ENCODE measurements at regions not wholly inside any gene's neighbourhood (a gene's known extent, or its start where the extent isn't known, plus 50 kb on each side); places are given as distances from the start of the nearest gene placed in this dataset.

DNA sequence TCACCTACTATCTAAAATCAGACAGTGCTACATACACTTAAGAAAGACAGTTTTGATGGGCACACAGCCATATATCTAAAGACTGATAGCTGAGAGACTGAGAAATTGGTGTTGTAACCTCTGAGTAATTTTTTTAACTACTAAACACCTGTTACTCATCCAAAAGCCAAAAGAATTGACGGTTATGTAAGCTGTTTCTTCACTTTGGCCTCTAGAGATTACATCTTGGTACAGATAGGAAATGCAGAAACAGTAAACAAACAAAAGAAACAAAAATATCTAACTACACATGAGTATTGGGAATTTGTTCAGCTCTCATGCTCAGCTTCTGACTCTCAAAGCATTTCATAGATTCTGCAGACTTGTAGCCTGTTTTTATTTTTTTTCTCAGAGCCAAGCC is 152.1 kb upstream of the GAS1 start:
- H3K36me3 ChIP-seq: no peaks in the 10 kb centered on the region
- no peaks in the 10 kb centered on the region for H3K9me3 ChIP-seq
- 52 to 58% methylated on average over 1 of the region's 1 CpG for WGBS, 2 donors
- no peak for DNase-seq
- H3K4me3 ChIP-seq: no peak overlapping the region
- H3K27me3 ChIP-seq: no peaks in the 10 kb centered on the region
- TF ChIP-seq, protein P1, sequence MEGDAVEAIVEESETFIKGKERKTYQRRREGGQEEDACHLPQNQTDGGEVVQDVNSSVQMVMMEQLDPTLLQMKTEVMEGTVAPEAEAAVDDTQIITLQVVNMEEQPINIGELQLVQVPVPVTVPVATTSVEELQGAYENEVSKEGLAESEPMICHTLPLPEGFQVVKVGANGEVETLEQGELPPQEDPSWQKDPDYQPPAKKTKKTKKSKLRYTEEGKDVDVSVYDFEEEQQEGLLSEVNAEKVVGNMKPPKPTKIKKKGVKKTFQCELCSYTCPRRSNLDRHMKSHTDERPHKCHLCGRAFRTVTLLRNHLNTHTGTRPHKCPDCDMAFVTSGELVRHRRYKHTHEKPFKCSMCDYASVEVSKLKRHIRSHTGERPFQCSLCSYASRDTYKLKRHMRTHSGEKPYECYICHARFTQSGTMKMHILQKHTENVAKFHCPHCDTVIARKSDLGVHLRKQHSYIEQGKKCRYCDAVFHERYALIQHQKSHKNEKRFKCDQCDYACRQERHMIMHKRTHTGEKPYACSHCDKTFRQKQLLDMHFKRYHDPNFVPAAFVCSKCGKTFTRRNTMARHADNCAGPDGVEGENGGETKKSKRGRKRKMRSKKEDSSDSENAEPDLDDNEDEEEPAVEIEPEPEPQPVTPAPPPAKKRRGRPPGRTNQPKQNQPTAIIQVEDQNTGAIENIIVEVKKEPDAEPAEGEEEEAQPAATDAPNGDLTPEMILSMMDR (IDR thresholded peaks at IDR 0.05): no peak
- no peak for FAIRE-seq
- ATAC-seq: no peak
- no peak overlapping the region for H3K27ac ChIP-seq
- intact Hi-C loops (cut with DNase I): loop anchor here in 1 of 3 donors (10.0 kb wide), 1 partner anchor 55 kb away; no protein-coding TSS in a partner anchor
- H3K4me1 ChIP-seq: no peaks in the 10 kb centered on the region

DNA sequence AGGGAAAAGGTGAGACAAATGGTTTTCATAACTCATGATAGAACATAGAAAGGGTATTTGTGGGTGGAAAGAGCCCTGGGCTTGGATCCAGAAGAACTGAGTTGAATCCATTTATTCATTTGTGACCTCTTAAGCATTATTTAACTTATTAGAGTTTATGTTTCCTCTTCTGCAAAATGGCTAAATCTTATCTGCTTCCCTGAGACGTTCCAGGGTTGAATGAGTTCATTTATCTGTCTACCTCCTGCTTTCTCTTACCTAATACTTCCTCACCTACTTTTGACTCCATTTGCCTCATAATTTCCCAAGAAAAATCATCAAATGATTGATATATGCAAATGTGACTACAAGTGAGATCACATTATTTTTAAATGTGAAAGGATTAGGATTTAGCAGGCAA is 152.7 kb upstream of the GAS1 start:
- Histone ChIP-seq H3K27me3 (no peaks in the 10 kb centered on the region), H3K4me1 (no peaks in the 10 kb centered on the region), H3K9me3 (no peaks in the 10 kb centered on the region), H3K36me3 (no peaks in the 10 kb centered on the region), H3K4me3 (no peak overlapping the region), H3K27ac (no peak overlapping the region)
- WGBS, 2 donors: 4 to 12% methylated on average over 1 of the region's 1 CpG
- ATAC-seq (no peak), DNase-seq (no peak), FAIRE-seq (no peak)
- intact Hi-C loops (cut with DNase I): no loop called here
- TF ChIP-seq, protein P1 (IDR thresholded peaks at IDR 0.05): no peak

DNA sequence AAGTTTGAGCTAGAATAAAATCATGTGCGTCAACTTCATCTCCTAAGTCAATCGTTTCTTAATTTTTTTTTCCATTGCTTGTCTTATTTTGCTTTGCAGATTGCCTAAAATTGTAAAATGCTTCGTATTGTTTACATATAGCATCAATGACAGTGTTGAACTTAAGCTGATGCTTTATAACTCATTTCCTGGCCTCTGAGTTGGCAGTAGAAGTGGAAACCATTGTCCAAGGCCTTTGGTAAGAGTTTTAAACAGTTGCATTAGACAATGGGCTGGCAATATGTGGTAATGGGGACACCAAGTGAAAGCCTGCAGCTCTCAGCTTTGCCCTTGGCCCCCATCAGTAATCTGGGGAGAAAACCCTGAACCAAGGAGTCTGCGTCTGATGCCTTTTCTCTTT is 154.8 kb upstream of the GAS1 start:
- no peak overlapping the region for H3K4me3 ChIP-seq
- no peak overlapping the region for H3K27ac ChIP-seq
- 79 to 87% methylated on average over 4 of the region's 4 CpGs for WGBS, 2 donors
- TF ChIP-seq, protein P1 (IDR thresholded peaks at IDR 0.05): no peak
- FAIRE-seq: no peak
- intact Hi-C loops (cut with DNase I): no loop called here
- no peaks in the 10 kb centered on the region for H3K9me3 ChIP-seq
- no peaks in the 10 kb centered on the region for H3K4me1 ChIP-seq
- H3K27me3 ChIP-seq: no peaks in the 10 kb centered on the region
- DNase-seq: no peak
- ATAC-seq: no peak
- H3K36me3 ChIP-seq: no peaks in the 10 kb centered on the region

DNA sequence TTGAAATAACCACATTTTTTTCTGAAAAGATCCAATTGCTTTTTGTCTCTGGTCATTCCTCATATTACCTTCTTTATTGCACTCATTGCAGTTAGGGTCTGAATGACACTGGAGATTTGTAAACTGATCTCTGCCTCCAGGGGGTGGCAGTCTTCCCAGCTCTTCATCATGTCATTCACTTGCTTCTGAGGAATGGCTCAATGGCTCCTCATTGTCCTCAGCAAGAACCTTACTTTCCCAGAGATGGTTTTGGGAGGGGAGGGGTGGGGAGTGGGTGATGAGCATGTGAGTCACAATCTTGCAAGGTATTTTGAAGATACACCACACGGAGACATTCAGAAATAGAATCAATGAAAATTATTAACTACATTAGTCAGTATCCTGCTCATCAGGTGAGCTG is 159.8 kb upstream of the GAS1 start:
- intact Hi-C loops (cut with DNase I): no loop called here
- FAIRE-seq: no peak
- Histone ChIP-seq H3K4me3 (no peak overlapping the region), H3K4me1 (no peaks in the 10 kb centered on the region), H3K36me3 (no peaks in the 10 kb centered on the region), H3K27me3 (no peaks in the 10 kb centered on the region), H3K9me3 (no peaks in the 10 kb centered on the region), H3K27ac (no peak overlapping the region)
- no peak for DNase-seq
- TF ChIP-seq, protein P1 (IDR thresholded peaks at IDR 0.05): no peak
- no peak for ATAC-seq
- 71 to 87% methylated on average over 1 of the region's 1 CpG for WGBS, 2 donors

DNA sequence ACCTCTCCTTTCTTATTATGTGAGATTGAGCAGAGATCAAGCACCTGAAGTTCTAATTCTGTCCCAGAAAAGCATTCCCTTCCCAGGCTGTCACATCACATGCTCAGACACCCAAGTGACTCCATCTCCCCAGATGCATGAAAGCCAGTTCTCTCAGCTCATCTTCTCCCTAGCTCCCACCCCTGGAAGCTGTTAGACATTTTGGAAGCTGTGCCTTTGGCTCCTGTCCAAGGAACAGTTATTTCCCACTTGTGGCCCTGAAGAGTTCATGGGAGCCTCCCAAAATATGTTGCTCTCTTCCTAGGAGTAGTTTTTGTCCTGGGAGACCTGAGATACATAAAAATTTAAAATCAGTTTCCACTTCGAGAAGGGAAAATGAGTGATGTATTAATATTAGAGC is 161.4 kb upstream of the GAS1 start:
- intact Hi-C loops (cut with DNase I): no loop called here
- no peaks in the 10 kb centered on the region for H3K27me3 ChIP-seq
- no peak overlapping the region for H3K27ac ChIP-seq
- DNase-seq (no peak), FAIRE-seq (no peak), ATAC-seq (no peak)
- no peak overlapping the region for H3K4me3 ChIP-seq
- H3K4me1 ChIP-seq: no peaks in the 10 kb centered on the region
- no peaks in the 10 kb centered on the region for H3K9me3 ChIP-seq
- WGBS, 2 donors: 49 to 65% methylated on average over 1 of the region's 1 CpG
- TF ChIP-seq, protein P1 (IDR thresholded peaks at IDR 0.05): no peak
- no peaks in the 10 kb centered on the region for H3K36me3 ChIP-seq

Measured in pancreas (tissue), 10 donors.